Testis (tissue), 2 donors: ENCODE measurements at regions not wholly inside any gene's neighbourhood (a gene's known extent, or its start where the extent isn't known, plus 50 kb on each side); places are given as distances from the start of the nearest gene placed in this dataset.

Experiments used
- CTCF ChIP-seq, 3 experiments: fragments of 450-650 bp in 2 of 3; fragments of 200-600 bp in 1 of 3; sonication (generic) in 1 of 3; IDR thresholded peaks; one replicate each; pipeline ENCODE4 v1.5.1; 2016 to 2019; ENCODE audit warnings: antibody characterized with exemption in 3 of 3, mild to moderate bottlenecking in 2 of 3, moderate library complexity in 1 of 3
- POLR2A ChIP-seq: fragments of 450-650 bp; IDR thresholded peaks from one replicate; pipeline ENCODE4 v1.6.1; 2017; ENCODE audit warnings: antibody characterized with exemption, mild to moderate bottlenecking, moderate library complexity

GRCh38 chr21:45353200-45353599 is 51.8 kb upstream of the COL18A1 start:
- TF ChIP-seq POLR2A, result no peak
- no peak for TF ChIP-seq CTCF (IDR thresholded peaks at IDR 0.05)
